ENCODE measurements at regions not wholly inside any gene's neighbourhood (a gene's known extent, or its start where the extent isn't known, plus 50 kb on each side); places are given as distances from the start of the nearest gene placed in this dataset.
"Not testable (repeated sequence)": the region's sequence is repeated elsewhere in the genome, so short reads cannot be mapped to it uniquely, and the experiment has no call there.

GRCh38 chr9:65418966-65419365 is 134.0 kb upstream of the FOXD4L5 start:
- DNase-seq (ENCODE audit: low read depth) = not testable (repeated sequence)

GRCh38 chr9:65416948-65417347 is 131.9 kb upstream of the FOXD4L5 start:
- DNase-seq (ENCODE audit: low read depth) = not testable (repeated sequence)

GRCh38 chr9:65414249-65414648 is 129.2 kb upstream of the FOXD4L5 start:
- not testable (repeated sequence) for DNase-seq (ENCODE audit: low read depth)

- DNase-seq (ENCODE audit: low read depth) = not testable (repeated sequence)
Measured at GRCh38 chr9:65413371-65413770, 128.4 kb upstream of the FOXD4L5 start.

- no peak for DNase-seq (ENCODE audit: low read depth)
Measured at GRCh38 chr9:65411901-65412300, 126.9 kb upstream of the FOXD4L5 start.

- no peak for DNase-seq (ENCODE audit: low read depth)
Measured at GRCh38 chr9:65411336-65411735, 126.3 kb upstream of the FOXD4L5 start.

GRCh38 chr9:65410926-65411325 is 125.9 kb upstream of the FOXD4L5 start:
- no peak for DNase-seq (ENCODE audit: low read depth)

GRCh38 chr9:65409471-65409980 is 124.5 kb upstream of the FOXD4L5 start:
- DNase-seq (ENCODE audit: low read depth) = no peak

GRCh38 chr9:65408806-65409205 is 123.8 kb upstream of the FOXD4L5 start:
- DNase-seq (ENCODE audit: low read depth) = not testable (repeated sequence)

GRCh38 chr9:65406625-65407024 is 121.6 kb upstream of the FOXD4L5 start:
- DNase-seq (ENCODE audit: low read depth) = not testable (repeated sequence)

GRCh38 chr9:65405766-65406165 is 120.8 kb upstream of the FOXD4L5 start:
- not testable (repeated sequence) for DNase-seq (ENCODE audit: low read depth)

GRCh38 chr9:65405253-65405652 is 120.2 kb upstream of the FOXD4L5 start:
- no peak for DNase-seq (ENCODE audit: low read depth)

GRCh38 chr9:65404232-65405006 is 119.4 kb upstream of the FOXD4L5 start:
- DNase-seq (ENCODE audit: low read depth) = no peak

GRCh38 chr9:65403721-65404120 is 118.7 kb upstream of the FOXD4L5 start:
- no peak for DNase-seq (ENCODE audit: low read depth)

GRCh38 chr9:65403072-65403471 is 118.1 kb upstream of the FOXD4L5 start:
- not testable (repeated sequence) for DNase-seq (ENCODE audit: low read depth)

GRCh38 chr9:65402206-65402870 is 117.3 kb upstream of the FOXD4L5 start:
- DNase-seq (ENCODE audit: low read depth) = not testable (repeated sequence)

- not testable (repeated sequence) for DNase-seq (ENCODE audit: low read depth)
Measured at GRCh38 chr9:65401456-65402045, 116.5 kb upstream of the FOXD4L5 start.

- DNase-seq (ENCODE audit: low read depth) = no peak
Measured at GRCh38 chr9:65400886-65401285, 115.9 kb upstream of the FOXD4L5 start.

GRCh38 chr9:65397763-65398719 is 113.0 kb upstream of the FOXD4L5 start:
- not testable (repeated sequence) for DNase-seq (ENCODE audit: low read depth)

- not testable (repeated sequence) for DNase-seq (ENCODE audit: low read depth)
Measured at GRCh38 chr9:65397226-65397625, 112.2 kb upstream of the FOXD4L5 start.

- DNase-seq (ENCODE audit: low read depth) = not testable (repeated sequence)
Measured at GRCh38 chr9:65396601-65397000, 111.6 kb upstream of the FOXD4L5 start.

GRCh38 chr9:65395789-65396188 is 110.8 kb upstream of the FOXD4L5 start:
- DNase-seq (ENCODE audit: low read depth) = not testable (repeated sequence)
